Neural cell (in vitro differentiated cells): ENCODE measurements at regions not wholly inside any gene's neighbourhood (a gene's known extent, or its start where the extent isn't known, plus 50 kb on each side); places are given as distances from the start of the nearest gene placed in this dataset.

Source experiments
- H2AFZ ChIP-seq: fragments of 200-600, 300-800 bp; sonication (generic), shearing (Covaris generic); 2 replicates; pipeline ENCODE4 v1.6.0; 2014; ENCODE audit warnings: low read depth, mild to moderate bottlenecking, antibody characterized with exemption, low read length, moderate library complexity
- H3F3A ChIP-seq: fragments of 200-600 bp; shearing (Covaris generic); 2 replicates; pipeline ENCODE4 v1.6.1; 2016; ENCODE audit warnings: mild to moderate bottlenecking, moderate library complexity, mixed read lengths, antibody characterized with exemption, low read length; ENCODE audit not compliant: insufficient read depth, poor library complexity, severe bottlenecking
- H3K27ac ChIP-seq: fragments of 200-600, 300-800 bp; sonication (generic), shearing (Covaris generic); 2 replicates; pipeline ENCODE4 v1.5.1; 2014; ENCODE audit warnings: mild to moderate bottlenecking, low read length, moderate library complexity
- H3K27me3 ChIP-seq: fragments of 300-800, 200-600 bp; sonication (generic), shearing (Covaris generic); 2 replicates; pipeline ENCODE4 v1.6.0; 2014; ENCODE audit warnings: mild to moderate bottlenecking, low read depth, low read length, moderate library complexity; ENCODE audit not compliant: insufficient read depth
- H3K36me3 ChIP-seq: fragments of 300-800, 200-600 bp; sonication (generic), shearing (Covaris generic); 2 replicates; pipeline ENCODE4 v1.5.1; 2014; ENCODE audit warnings: mild to moderate bottlenecking, antibody characterized with exemption, low read length, moderate library complexity; ENCODE audit not compliant: insufficient read depth
- H3K4me2 ChIP-seq: fragments of 300-800, 200-600 bp; sonication (generic), shearing (Covaris generic); 2 replicates; pipeline ENCODE4 v1.6.0; 2014; ENCODE audit warnings: mild to moderate bottlenecking, low read length
- H3K4me3 ChIP-seq: fragments of 300-800, 200-600 bp; sonication (generic), shearing (Covaris generic); 2 replicates; pipeline ENCODE4 v1.5.1; 2014; ENCODE audit warnings: mild to moderate bottlenecking, low read length, moderate library complexity
- H3K79me2 ChIP-seq: fragments of 200-600 bp; shearing (Covaris generic); replicated peaks from 2 replicates; pipeline ENCODE4 v1.6.0; 2014; ENCODE audit warnings: mild to moderate bottlenecking, low read length, moderate library complexity; ENCODE audit not compliant: insufficient read depth
- H3K9ac ChIP-seq: fragments of 300-800, 200-600 bp; sonication (generic), shearing (Covaris generic); 2 replicates; pipeline ENCODE4 v1.6.1; 2016; ENCODE audit warnings: mild to moderate bottlenecking, low read length, mixed read lengths
- H3K9me2 ChIP-seq: fragments of 200-600 bp; shearing (Covaris generic); 2 replicates; pipeline ENCODE4 v1.6.1; 2016; ENCODE audit warnings: mild to moderate bottlenecking, low read length, mixed read lengths; ENCODE audit not compliant: insufficient read depth
- H3K9me3 ChIP-seq: fragments of 200-600, 300-800 bp; sonication (generic), shearing (Covaris generic); 2 replicates; pipeline ENCODE4 v1.6.1; 2016; ENCODE audit warnings: mild to moderate bottlenecking, mixed run types, low read length, moderate library complexity, mixed read lengths
- H4K20me1 ChIP-seq: fragments of 200-600 bp; shearing (Covaris generic); 2 replicates; pipeline ENCODE4 v1.6.1; 2016; ENCODE audit warnings: mild to moderate bottlenecking, mixed run types; ENCODE audit not compliant: insufficient read depth
- EP300 ChIP-seq: fragments of 450-650 bp; conservative IDR thresholded peaks from 2 replicates; pipeline ENCODE4 v1.6.1; 2014; ENCODE audit warnings: antibody characterized with exemption, mild to moderate bottlenecking, moderate library complexity; ENCODE audit not compliant: poor library complexity, severe bottlenecking
- EZH2 ChIP-seq: fragments of 200-600, 300-800 bp; shearing (Covaris generic), sonication (generic); IDR thresholded peaks from 2 replicates; pipeline ENCODE4 v1.6.1; 2014; ENCODE audit warnings: antibody characterized with exemption, low read length, borderline replicate concordance, mild to moderate bottlenecking; ENCODE audit not compliant: insufficient read depth, poor library complexity, severe bottlenecking
- MXI1 ChIP-seq: fragments of 450-650 bp; conservative IDR thresholded peaks from 2 replicates; pipeline ENCODE4 v1.6.1; 2014; ENCODE audit warnings: antibody characterized with exemption, mild to moderate bottlenecking; ENCODE audit not compliant: poor library complexity, severe bottlenecking
- POLR2AphosphoS5 ChIP-seq: IDR thresholded peaks from 2 replicates; pipeline ENCODE4 v1.6.1; 2012
- RAD21 ChIP-seq: fragments of 450-650 bp; conservative IDR thresholded peaks from 2 replicates; pipeline ENCODE4 v1.6.1; 2014; ENCODE audit warnings: antibody characterized with exemption, mild to moderate bottlenecking, moderate library complexity
- SMC3 ChIP-seq: fragments of 450-650 bp; conservative IDR thresholded peaks from 2 replicates; pipeline ENCODE4 v1.6.1; 2014; ENCODE audit warnings: antibody characterized with exemption, mild to moderate bottlenecking, moderate library complexity; ENCODE audit not compliant: poor library complexity
- TAF1 ChIP-seq: IDR thresholded peaks from 2 replicates; pipeline ENCODE4 v1.6.1; 2012; ENCODE audit warnings: low read depth
- TF ChIP-seq, protein P1 (sequence below): IDR thresholded peaks from 2 replicates; pipeline ENCODE4 v1.6.1; 2012; ENCODE audit warnings: borderline replicate concordance
- TF ChIP-seq, protein P2 (sequence below): fragments of 450-650 bp; IDR thresholded peaks from 2 replicates; pipeline ENCODE4 v1.5.1; 2014; ENCODE audit warnings: antibody characterized with exemption, mild to moderate bottlenecking, moderate library complexity; ENCODE audit not compliant: poor library complexity, severe bottlenecking

DNA sequence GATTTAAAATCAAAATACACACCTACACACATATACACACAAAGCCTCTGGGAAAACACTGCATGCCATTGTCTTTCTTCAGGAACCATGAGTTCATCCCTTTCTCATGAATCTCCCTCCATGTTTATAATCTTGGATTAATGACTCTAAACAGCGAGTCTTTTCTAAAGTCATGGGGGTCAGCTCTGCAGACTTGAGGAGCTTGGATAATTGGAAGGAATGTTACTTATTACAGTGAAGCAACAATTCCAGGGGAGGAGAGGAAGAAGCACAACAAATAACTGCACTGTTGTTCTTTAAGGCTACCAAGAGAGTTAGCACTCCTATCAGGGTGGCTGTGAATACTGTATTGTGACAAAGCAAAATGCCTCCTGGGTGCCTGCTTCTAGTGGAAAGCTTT lies 444.7 kb downstream of the ANXA1 start:
- Histone ChIP-seq H3K27me3 (no peaks in the 10 kb centered on the region), H3F3A (no peaks in the 10 kb centered on the region), H3K4me2 (no peak overlapping the region), H3K79me2 (no peaks in the 10 kb centered on the region), H2AFZ (no peak overlapping the region), H4K20me1 (no peaks in the 10 kb centered on the region), H3K9me2 (no peaks in the 10 kb centered on the region), H3K9me3 (no peaks in the 10 kb centered on the region), H3K9ac (no peak overlapping the region), H3K27ac (no peak overlapping the region), H3K4me3 (no peak overlapping the region), H3K36me3 (no peaks in the 10 kb centered on the region)
- TF ChIP-seq, protein P1, sequence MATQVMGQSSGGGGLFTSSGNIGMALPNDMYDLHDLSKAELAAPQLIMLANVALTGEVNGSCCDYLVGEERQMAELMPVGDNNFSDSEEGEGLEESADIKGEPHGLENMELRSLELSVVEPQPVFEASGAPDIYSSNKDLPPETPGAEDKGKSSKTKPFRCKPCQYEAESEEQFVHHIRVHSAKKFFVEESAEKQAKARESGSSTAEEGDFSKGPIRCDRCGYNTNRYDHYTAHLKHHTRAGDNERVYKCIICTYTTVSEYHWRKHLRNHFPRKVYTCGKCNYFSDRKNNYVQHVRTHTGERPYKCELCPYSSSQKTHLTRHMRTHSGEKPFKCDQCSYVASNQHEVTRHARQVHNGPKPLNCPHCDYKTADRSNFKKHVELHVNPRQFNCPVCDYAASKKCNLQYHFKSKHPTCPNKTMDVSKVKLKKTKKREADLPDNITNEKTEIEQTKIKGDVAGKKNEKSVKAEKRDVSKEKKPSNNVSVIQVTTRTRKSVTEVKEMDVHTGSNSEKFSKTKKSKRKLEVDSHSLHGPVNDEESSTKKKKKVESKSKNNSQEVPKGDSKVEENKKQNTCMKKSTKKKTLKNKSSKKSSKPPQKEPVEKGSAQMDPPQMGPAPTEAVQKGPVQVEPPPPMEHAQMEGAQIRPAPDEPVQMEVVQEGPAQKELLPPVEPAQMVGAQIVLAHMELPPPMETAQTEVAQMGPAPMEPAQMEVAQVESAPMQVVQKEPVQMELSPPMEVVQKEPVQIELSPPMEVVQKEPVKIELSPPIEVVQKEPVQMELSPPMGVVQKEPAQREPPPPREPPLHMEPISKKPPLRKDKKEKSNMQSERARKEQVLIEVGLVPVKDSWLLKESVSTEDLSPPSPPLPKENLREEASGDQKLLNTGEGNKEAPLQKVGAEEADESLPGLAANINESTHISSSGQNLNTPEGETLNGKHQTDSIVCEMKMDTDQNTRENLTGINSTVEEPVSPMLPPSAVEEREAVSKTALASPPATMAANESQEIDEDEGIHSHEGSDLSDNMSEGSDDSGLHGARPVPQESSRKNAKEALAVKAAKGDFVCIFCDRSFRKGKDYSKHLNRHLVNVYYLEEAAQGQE, result no peak
- TF ChIP-seq EZH2, result no peak
- no peak for TF ChIP-seq TAF1
- TF ChIP-seq RAD21, result no peak
- no peak for TF ChIP-seq SMC3
- TF ChIP-seq, protein P2, sequence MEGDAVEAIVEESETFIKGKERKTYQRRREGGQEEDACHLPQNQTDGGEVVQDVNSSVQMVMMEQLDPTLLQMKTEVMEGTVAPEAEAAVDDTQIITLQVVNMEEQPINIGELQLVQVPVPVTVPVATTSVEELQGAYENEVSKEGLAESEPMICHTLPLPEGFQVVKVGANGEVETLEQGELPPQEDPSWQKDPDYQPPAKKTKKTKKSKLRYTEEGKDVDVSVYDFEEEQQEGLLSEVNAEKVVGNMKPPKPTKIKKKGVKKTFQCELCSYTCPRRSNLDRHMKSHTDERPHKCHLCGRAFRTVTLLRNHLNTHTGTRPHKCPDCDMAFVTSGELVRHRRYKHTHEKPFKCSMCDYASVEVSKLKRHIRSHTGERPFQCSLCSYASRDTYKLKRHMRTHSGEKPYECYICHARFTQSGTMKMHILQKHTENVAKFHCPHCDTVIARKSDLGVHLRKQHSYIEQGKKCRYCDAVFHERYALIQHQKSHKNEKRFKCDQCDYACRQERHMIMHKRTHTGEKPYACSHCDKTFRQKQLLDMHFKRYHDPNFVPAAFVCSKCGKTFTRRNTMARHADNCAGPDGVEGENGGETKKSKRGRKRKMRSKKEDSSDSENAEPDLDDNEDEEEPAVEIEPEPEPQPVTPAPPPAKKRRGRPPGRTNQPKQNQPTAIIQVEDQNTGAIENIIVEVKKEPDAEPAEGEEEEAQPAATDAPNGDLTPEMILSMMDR, result no peak
- TF ChIP-seq EP300, result no peak
- no peak for TF ChIP-seq POLR2AphosphoS5
- TF ChIP-seq MXI1, result no peak

GRCh38 chr9:73597039-73597438 lies 445.4 kb downstream of the ANXA1 start:
- Histone ChIP-seq H4K20me1 (no peaks in the 10 kb centered on the region), H3K9ac (no peak overlapping the region), H3K79me2 (no peaks in the 10 kb centered on the region), H2AFZ (no peak overlapping the region), H3K9me3 (no peaks in the 10 kb centered on the region), H3F3A (no peaks in the 10 kb centered on the region), H3K9me2 (no peaks in the 10 kb centered on the region), H3K27ac (no peak overlapping the region), H3K4me3 (no peak overlapping the region), H3K27me3 (no peaks in the 10 kb centered on the region), H3K4me2 (no peak overlapping the region), H3K36me3 (no peaks in the 10 kb centered on the region)
- TF ChIP-seq, protein P2, result no peak
- TF ChIP-seq EZH2, result no peak
- no peak for TF ChIP-seq TAF1
- TF ChIP-seq SMC3, result no peak
- no peak for TF ChIP-seq RAD21
- TF ChIP-seq POLR2AphosphoS5, result no peak
- no peak for TF ChIP-seq MXI1
- TF ChIP-seq, protein P1, result no peak
- TF ChIP-seq EP300, result no peak
